AG09319 (cell line): ENCODE measurements at regions not wholly inside any gene's neighbourhood (a gene's known extent, or its start where the extent isn't known, plus 50 kb on each side); places are given as distances from the start of the nearest gene placed in this dataset.

Experiments used
- DNase-seq: peaks from one replicate; pipeline ENCODE4 v3.0.0-alpha.2; 2010; ENCODE audit warnings: low read depth; ENCODE audit errors: extremely low read depth
- CTCF ChIP-seq: IDR thresholded peaks from 2 replicates; pipeline ENCODE4 v1.5.1; 2011; ENCODE audit warnings: low read depth, mild to moderate bottlenecking, inconsistent platforms, low read length, moderate library complexity

- no peak for DNase-seq
- no peak for TF ChIP-seq CTCF
These were observed 293.2 kb upstream of the DCC start for GRCh38 chr18:52046842-52047241.

- TF ChIP-seq CTCF = no peak
- DNase-seq = no peak
These were observed 285.7 kb upstream of the DCC start for GRCh38 chr18:52054324-52054723.

- no peak for DNase-seq
- no peak for TF ChIP-seq CTCF
These were observed 279.2 kb upstream of the DCC start for GRCh38 chr18:52060607-52061304.

GRCh38 chr18:52063923-52064322 is 276.1 kb upstream of the DCC start:
- TF ChIP-seq CTCF = no peak
- no peak for DNase-seq

- no peak for DNase-seq
- TF ChIP-seq CTCF = no peak
These were observed 270.8 kb upstream of the DCC start for GRCh38 chr18:52069201-52069600.

- no peak for DNase-seq
- TF ChIP-seq CTCF = no peak
These were observed 269.7 kb upstream of the DCC start for GRCh38 chr18:52070291-52070756.

- no peak for TF ChIP-seq CTCF
- no peak for DNase-seq
These were observed 262.6 kb upstream of the DCC start for GRCh38 chr18:52077251-52077983.
